ENCODE measurements at regions not wholly inside any gene's neighbourhood (a gene's known extent, or its start where the extent isn't known, plus 50 kb on each side); places are given as distances from the start of the nearest gene placed in this dataset.

DNA sequence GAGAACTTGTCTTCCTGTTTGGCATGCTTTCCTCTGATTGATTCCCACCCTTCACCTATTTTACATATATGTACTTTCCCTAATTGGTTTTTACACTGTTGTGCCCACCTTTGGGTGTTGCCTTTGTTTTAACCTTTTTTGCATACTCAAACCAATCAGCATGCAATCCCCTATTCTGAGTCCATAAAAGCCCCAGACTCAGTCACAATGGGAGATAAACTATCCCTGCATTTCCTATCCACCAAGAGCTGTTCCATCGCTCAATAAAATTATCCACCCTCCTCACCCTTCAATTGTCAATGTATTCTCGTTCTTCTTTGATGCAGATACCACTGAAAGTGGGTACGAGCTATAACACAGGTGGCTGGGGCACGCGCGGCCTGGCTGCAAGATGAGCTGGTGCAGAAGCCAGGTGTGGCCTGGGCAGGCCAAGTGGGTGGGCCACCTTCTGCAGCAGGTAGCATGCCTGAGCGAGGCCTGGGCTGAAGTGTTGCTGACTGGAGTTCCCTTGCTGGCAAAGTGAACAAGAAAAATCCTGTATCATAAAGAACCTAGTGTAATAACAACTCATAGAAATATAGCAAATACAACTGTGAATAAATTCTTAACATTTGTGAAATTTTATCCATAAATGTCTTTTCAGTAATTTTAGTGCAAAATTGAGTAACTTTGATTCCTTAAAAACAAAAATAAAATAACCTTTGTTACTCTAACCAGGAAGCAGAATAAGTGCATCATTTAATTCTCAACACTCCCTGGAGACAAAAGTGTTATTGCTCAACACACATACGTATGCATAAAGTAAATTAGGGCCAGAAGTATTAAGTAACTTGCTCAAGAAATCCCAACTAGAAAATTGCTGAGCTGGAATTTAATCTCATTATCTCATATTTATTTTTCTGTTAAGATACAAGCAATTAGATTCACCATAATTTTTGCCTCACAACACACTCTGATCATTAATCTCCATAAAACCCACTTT lies 685.3 kb upstream of the EDIL3 start:
- Histone ChIP-seq H3K27me3 (ENCODE audit: control insufficient read depth, insufficient read depth, low read length) (no peaks in the 10 kb centered on the region), H3K4me1 (ENCODE audit: control insufficient read depth, insufficient read depth, low read length) (peaks cover 8% of the 10 kb centered on the region), H3K36me3 (ENCODE audit: control insufficient read depth, insufficient read depth, low read length) (no peaks in the 10 kb centered on the region), H3K9ac (ENCODE audit: low read depth, low read length) (no peak overlapping the region), H3K4me3 (ENCODE audit: low read depth, low read length) (no peak overlapping the region), H3K9me3 (ENCODE audit: control insufficient read depth, insufficient read depth, low read length) (no peaks in the 10 kb centered on the region)

DNA sequence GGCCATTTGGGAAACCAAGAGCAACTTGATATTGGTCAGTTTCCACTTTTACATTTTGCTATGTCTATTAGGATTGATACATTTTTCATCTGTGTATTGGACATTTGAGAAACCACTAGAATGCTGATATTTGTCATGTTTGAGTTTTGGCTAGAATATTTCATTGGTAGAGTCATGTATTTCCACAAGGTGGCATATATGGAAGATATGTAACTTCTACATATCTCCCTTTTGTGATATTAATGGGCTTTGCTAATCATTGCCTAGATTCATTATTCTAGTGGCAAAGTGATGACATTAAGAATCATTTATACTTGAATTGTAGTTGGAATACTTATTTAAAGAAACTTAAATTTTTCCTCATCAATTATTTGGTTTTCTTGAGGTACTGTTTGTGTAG lies 692.9 kb upstream of the EDIL3 start:
- Histone ChIP-seq H3K27me3 (ENCODE audit: control insufficient read depth, insufficient read depth, low read length) (no peaks in the 10 kb centered on the region), H3K4me1 (ENCODE audit: control insufficient read depth, insufficient read depth, low read length) (no peaks in the 10 kb centered on the region), H3K4me3 (ENCODE audit: low read depth, low read length) (no peak overlapping the region), H3K9me3 (ENCODE audit: control insufficient read depth, insufficient read depth, low read length) (no peaks in the 10 kb centered on the region), H3K36me3 (ENCODE audit: control insufficient read depth, insufficient read depth, low read length) (no peaks in the 10 kb centered on the region), H3K9ac (ENCODE audit: low read depth, low read length) (no peak overlapping the region)

DNA sequence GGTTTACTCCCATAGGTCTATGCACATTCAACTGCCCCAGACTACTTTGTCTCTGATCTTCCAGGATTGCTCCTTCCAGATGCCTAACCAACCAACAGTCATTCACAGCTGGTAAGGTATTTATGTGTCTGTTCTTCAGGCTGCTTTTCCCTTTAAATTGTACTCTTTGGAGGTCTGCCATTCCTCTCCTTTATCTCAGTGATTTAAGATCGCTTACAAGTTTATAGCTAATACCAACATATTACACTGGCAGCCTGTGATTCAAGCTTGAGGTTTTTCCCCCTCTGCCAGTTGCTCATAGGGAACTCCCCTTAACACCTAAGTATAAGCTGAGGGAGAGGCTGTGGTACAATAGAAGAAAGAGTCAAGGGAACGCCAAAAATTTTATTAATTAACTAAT lies 711.7 kb upstream of the EDIL3 start:
- Histone ChIP-seq H3K36me3 (ENCODE audit: control insufficient read depth, insufficient read depth, low read length) (no peaks in the 10 kb centered on the region), H3K27me3 (ENCODE audit: control insufficient read depth, insufficient read depth, low read length) (no peaks in the 10 kb centered on the region), H3K9me3 (ENCODE audit: control insufficient read depth, insufficient read depth, low read length) (no peaks in the 10 kb centered on the region), H3K4me1 (ENCODE audit: control insufficient read depth, insufficient read depth, low read length) (no peaks in the 10 kb centered on the region), H3K9ac (ENCODE audit: low read depth, low read length) (no peak overlapping the region), H3K4me3 (ENCODE audit: low read depth, low read length) (no peak overlapping the region)

DNA sequence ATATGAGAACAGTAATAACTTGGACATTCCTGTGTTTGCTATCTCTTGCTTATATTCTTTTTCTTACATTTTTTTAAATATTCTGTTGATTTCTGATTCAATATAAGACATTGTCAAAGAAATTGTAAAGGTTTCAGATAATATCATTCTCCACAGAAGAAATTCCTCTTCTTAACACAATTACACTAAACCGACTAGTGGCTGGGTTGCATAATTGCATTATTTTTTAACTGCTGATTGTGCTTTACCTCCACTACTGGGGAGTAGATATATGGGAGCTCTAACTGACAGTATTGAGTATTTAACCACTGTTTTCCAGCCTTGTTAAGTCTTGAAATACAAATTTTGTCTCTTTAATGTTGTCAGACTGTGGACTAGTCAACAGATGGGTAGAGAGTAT lies 723.8 kb upstream of the EDIL3 start:
- no peaks in the 10 kb centered on the region for H3K4me1 ChIP-seq (ENCODE audit: control insufficient read depth, insufficient read depth, low read length)
- H3K9me3 ChIP-seq (ENCODE audit: control insufficient read depth, insufficient read depth, low read length) = no peaks in the 10 kb centered on the region
- no peak overlapping the region for H3K4me3 ChIP-seq (ENCODE audit: low read depth, low read length)
- no peaks in the 10 kb centered on the region for H3K36me3 ChIP-seq (ENCODE audit: control insufficient read depth, insufficient read depth, low read length)
- no peak overlapping the region for H3K9ac ChIP-seq (ENCODE audit: low read depth, low read length)
- no peaks in the 10 kb centered on the region for H3K27me3 ChIP-seq (ENCODE audit: control insufficient read depth, insufficient read depth, low read length)

GRCh38 chr5:85109616-85110015 lies 724.9 kb upstream of the EDIL3 start:
- no peak overlapping the region for H3K9ac ChIP-seq (ENCODE audit: low read depth, low read length)
- H3K4me1 ChIP-seq (ENCODE audit: control insufficient read depth, insufficient read depth, low read length) = no peaks in the 10 kb centered on the region
- no peaks in the 10 kb centered on the region for H3K36me3 ChIP-seq (ENCODE audit: control insufficient read depth, insufficient read depth, low read length)
- no peaks in the 10 kb centered on the region for H3K9me3 ChIP-seq (ENCODE audit: control insufficient read depth, insufficient read depth, low read length)
- no peaks in the 10 kb centered on the region for H3K27me3 ChIP-seq (ENCODE audit: control insufficient read depth, insufficient read depth, low read length)
- no peak overlapping the region for H3K4me3 ChIP-seq (ENCODE audit: low read depth, low read length)

GRCh38 chr5:85132269-85132668 lies 747.6 kb upstream of the EDIL3 start:
- H3K4me1 ChIP-seq (ENCODE audit: control insufficient read depth, insufficient read depth, low read length) = no peaks in the 10 kb centered on the region
- no peak overlapping the region for H3K9ac ChIP-seq (ENCODE audit: low read depth, low read length)
- H3K36me3 ChIP-seq (ENCODE audit: control insufficient read depth, insufficient read depth, low read length) = no peaks in the 10 kb centered on the region
- no peaks in the 10 kb centered on the region for H3K27me3 ChIP-seq (ENCODE audit: control insufficient read depth, insufficient read depth, low read length)
- H3K9me3 ChIP-seq (ENCODE audit: control insufficient read depth, insufficient read depth, low read length) = no peaks in the 10 kb centered on the region
- H3K4me3 ChIP-seq (ENCODE audit: low read depth, low read length) = no peak overlapping the region

DNA sequence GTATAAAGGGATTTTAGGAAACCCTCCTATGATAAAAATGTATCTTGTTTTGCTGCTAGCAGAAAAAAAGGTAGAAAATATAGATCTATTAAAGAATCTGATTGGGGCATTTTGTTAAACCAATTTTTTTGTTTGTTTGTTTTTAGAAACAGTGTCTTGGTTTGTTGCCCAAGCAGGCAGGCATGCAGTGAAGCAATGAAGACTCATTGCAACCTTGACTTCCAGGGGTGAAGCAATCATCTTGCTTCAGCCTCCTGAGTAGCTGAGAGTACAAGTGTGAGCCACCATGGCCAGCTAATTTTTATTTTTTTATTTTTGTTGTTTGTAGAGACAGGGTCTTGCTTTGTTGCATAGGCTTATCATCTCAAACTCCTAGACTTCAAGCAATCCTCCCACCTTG lies 755.8 kb upstream of the EDIL3 start:
- H3K9me3 ChIP-seq (ENCODE audit: control insufficient read depth, insufficient read depth, low read length) = no peaks in the 10 kb centered on the region
- H3K9ac ChIP-seq (ENCODE audit: low read depth, low read length) = no peak overlapping the region
- no peak overlapping the region for H3K4me3 ChIP-seq (ENCODE audit: low read depth, low read length)
- no peaks in the 10 kb centered on the region for H3K27me3 ChIP-seq (ENCODE audit: control insufficient read depth, insufficient read depth, low read length)
- no peaks in the 10 kb centered on the region for H3K4me1 ChIP-seq (ENCODE audit: control insufficient read depth, insufficient read depth, low read length)
- H3K36me3 ChIP-seq (ENCODE audit: control insufficient read depth, insufficient read depth, low read length) = no peaks in the 10 kb centered on the region

DNA sequence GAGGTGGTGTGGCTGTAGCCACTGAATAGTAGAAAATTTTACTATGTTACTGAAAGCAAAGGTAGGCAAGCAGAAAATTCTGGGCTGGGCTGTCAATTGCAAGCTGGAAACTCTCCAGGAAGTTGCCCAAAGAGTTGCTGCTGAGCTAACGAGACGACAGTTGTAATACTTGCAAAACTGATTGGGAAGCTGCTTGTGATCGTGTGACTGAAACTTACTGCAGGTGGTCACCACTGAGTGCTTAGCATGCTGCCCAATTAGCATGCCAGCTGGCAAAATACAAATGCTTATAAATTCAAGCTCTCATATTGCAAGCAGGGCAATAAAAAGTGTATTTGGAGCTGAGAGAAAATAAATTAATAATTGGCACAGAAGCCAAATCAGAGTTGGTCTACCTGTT lies 758.5 kb upstream of the EDIL3 start:
- Histone ChIP-seq H3K9me3 (ENCODE audit: control insufficient read depth, insufficient read depth, low read length) (no peaks in the 10 kb centered on the region), H3K36me3 (ENCODE audit: control insufficient read depth, insufficient read depth, low read length) (no peaks in the 10 kb centered on the region), H3K9ac (ENCODE audit: low read depth, low read length) (no peak overlapping the region), H3K4me3 (ENCODE audit: low read depth, low read length) (no peak overlapping the region), H3K27me3 (ENCODE audit: control insufficient read depth, insufficient read depth, low read length) (no peaks in the 10 kb centered on the region), H3K4me1 (ENCODE audit: control insufficient read depth, insufficient read depth, low read length) (no peaks in the 10 kb centered on the region)

DNA sequence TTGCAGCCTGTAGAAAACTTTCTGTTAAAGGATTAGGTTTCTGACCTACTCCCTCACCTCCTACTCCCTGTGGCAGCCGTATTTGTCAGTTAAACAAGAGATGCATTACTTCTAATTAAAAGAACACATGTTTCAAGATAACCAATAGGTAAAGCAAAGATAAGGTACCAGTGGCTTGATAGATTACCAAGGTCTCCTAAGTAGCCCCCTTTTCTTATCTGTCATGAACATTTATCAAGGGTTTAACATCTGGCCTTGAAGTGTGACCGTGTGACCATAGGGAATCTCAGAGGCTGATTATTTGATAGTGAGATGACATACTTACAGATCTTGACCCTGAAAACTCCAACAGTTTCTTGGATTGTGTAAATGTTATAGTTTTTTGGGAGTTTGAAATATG lies 764.0 kb upstream of the EDIL3 start:
- no peaks in the 10 kb centered on the region for H3K9me3 ChIP-seq (ENCODE audit: control insufficient read depth, insufficient read depth, low read length)
- no peaks in the 10 kb centered on the region for H3K36me3 ChIP-seq (ENCODE audit: control insufficient read depth, insufficient read depth, low read length)
- H3K4me3 ChIP-seq (ENCODE audit: low read depth, low read length) = no peak overlapping the region
- no peaks in the 10 kb centered on the region for H3K27me3 ChIP-seq (ENCODE audit: control insufficient read depth, insufficient read depth, low read length)
- H3K4me1 ChIP-seq (ENCODE audit: control insufficient read depth, insufficient read depth, low read length) = no peaks in the 10 kb centered on the region
- H3K9ac ChIP-seq (ENCODE audit: low read depth, low read length) = no peak overlapping the region

DNA sequence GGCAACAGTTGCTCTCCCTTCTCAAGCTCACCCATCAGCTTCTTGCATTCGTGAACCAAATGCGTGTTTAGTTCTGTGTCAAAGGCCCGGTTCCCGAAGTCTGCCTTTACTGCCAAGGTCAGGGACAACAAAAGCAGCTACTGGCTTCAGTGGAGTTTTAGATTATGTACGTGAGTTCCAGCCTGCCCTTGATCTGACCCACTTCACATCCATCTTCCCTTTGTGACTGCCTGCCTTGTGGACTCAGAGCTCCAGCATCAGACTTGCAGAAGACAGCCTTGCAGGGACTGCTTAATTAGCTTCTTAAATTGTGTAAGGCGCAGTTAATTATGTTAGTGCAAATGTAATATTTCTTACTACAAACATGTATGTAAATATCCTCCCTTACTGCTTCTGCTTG lies 774.7 kb upstream of the EDIL3 start:
- Histone ChIP-seq H3K9me3 (ENCODE audit: control insufficient read depth, insufficient read depth, low read length) (no peaks in the 10 kb centered on the region), H3K4me3 (ENCODE audit: low read depth, low read length) (no peak overlapping the region), H3K27me3 (ENCODE audit: control insufficient read depth, insufficient read depth, low read length) (no peaks in the 10 kb centered on the region), H3K4me1 (ENCODE audit: control insufficient read depth, insufficient read depth, low read length) (no peaks in the 10 kb centered on the region), H3K9ac (ENCODE audit: low read depth, low read length) (no peak overlapping the region), H3K36me3 (ENCODE audit: control insufficient read depth, insufficient read depth, low read length) (no peaks in the 10 kb centered on the region)

- Histone ChIP-seq H3K4me3 (ENCODE audit: low read depth, low read length) (no peak overlapping the region), H3K9me3 (ENCODE audit: control insufficient read depth, insufficient read depth, low read length) (no peaks in the 10 kb centered on the region), H3K27me3 (ENCODE audit: control insufficient read depth, insufficient read depth, low read length) (no peaks in the 10 kb centered on the region), H3K36me3 (ENCODE audit: control insufficient read depth, insufficient read depth, low read length) (no peaks in the 10 kb centered on the region), H3K4me1 (ENCODE audit: control insufficient read depth, insufficient read depth, low read length) (no peaks in the 10 kb centered on the region), H3K9ac (ENCODE audit: low read depth, low read length) (no peak overlapping the region)
These were observed 783.8 kb upstream of the EDIL3 start for GRCh38 chr5:85168474-85168873.

GRCh38 chr5:85170183-85170582 lies 785.5 kb upstream of the EDIL3 start:
- Histone ChIP-seq H3K27me3 (ENCODE audit: control insufficient read depth, insufficient read depth, low read length) (no peaks in the 10 kb centered on the region), H3K36me3 (ENCODE audit: control insufficient read depth, insufficient read depth, low read length) (no peaks in the 10 kb centered on the region), H3K4me1 (ENCODE audit: control insufficient read depth, insufficient read depth, low read length) (no peaks in the 10 kb centered on the region), H3K9me3 (ENCODE audit: control insufficient read depth, insufficient read depth, low read length) (no peaks in the 10 kb centered on the region), H3K9ac (ENCODE audit: low read depth, low read length) (no peak overlapping the region), H3K4me3 (ENCODE audit: low read depth, low read length) (no peak overlapping the region)
